ENCODE measurements at regions not wholly inside any gene's neighbourhood (a gene's known extent, or its start where the extent isn't known, plus 50 kb on each side); places are given as distances from the start of the nearest gene placed in this dataset.

DNA sequence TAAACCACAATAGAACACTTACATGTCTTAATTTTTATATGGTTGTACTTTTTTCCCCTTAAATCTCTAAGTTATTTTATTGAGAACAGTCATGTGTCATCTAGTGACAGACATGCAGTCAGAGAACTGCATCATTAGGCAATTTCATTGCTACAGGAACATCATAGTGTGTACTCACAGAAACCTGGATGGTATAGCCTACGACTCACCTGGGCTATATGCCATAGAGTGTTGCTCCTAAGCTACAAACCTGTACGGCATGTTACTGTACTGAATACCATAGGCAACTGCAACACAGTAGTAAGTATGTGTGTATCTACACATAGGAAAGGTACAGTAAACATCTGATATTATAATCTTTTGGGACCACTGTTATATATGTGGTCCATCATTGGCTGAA lies 557.6 kb downstream of the PRKD1 start:
- TF ChIP-seq CTCF (IDR thresholded peaks at IDR 0.05; ENCODE audit: low read length, missing control alignments) = no peak
- H3K4me3 ChIP-seq (replicated peaks; ENCODE audit: low read depth, low read length) = no peak overlapping the region
- no peak for DNase-seq (ENCODE audit: low read depth)

- TF ChIP-seq CTCF (IDR thresholded peaks at IDR 0.05; ENCODE audit: low read length, missing control alignments) = no peak
These were observed 551.4 kb downstream of the PRKD1 start for GRCh38 chr14:29376237-29376636.

GRCh38 chr14:29380826-29381225 lies 546.8 kb downstream of the PRKD1 start:
- DNase-seq (ENCODE audit: low read depth) = no peak
- no peak overlapping the region for H3K4me3 ChIP-seq (replicated peaks; ENCODE audit: low read depth, low read length)
- TF ChIP-seq CTCF (IDR thresholded peaks at IDR 0.05; ENCODE audit: low read length, missing control alignments) = no peak

More at GRCh38 chr14:29376237-29376636, 551.4 kb downstream of the PRKD1 start:
- no peak overlapping the region for H3K4me3 ChIP-seq (replicated peaks; ENCODE audit: low read depth, low read length)
- DNase-seq (ENCODE audit: low read depth) = no peak

DNA sequence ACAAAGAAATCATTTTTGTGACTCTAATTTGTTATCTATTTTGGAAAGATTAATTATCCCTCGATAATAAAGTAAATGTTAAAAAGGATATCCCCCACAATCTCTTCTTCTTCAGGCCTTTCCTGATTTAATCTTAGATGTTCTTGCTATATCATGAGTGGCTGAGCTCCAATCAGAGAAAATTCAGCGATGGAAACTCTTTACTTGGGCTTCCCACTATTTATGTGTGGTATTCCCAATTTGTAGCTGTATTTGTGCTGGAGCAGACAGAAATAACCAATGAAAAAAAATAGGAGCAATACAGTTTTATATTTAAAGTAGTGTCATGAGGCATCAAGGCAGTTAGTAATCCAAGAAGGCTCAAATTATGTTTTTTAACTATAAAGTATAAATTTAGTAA lies 539.1 kb downstream of the PRKD1 start:
- TF ChIP-seq CTCF (IDR thresholded peaks at IDR 0.05; ENCODE audit: low read length, missing control alignments) = no peak
- no peak overlapping the region for H3K4me3 ChIP-seq (replicated peaks; ENCODE audit: low read depth, low read length)
- no peak for DNase-seq (ENCODE audit: low read depth)

GRCh38 chr14:29390081-29390832 lies 537.4 kb downstream of the PRKD1 start:
- TF ChIP-seq CTCF (IDR thresholded peaks at IDR 0.05; ENCODE audit: low read length, missing control alignments) = no peak
- no peak overlapping the region for H3K4me3 ChIP-seq (replicated peaks; ENCODE audit: low read depth, low read length)
- no peak for DNase-seq (ENCODE audit: low read depth)

- H3K4me3 ChIP-seq (replicated peaks; ENCODE audit: low read depth, low read length) = no peak overlapping the region
- no peak for TF ChIP-seq CTCF (IDR thresholded peaks at IDR 0.05; ENCODE audit: low read length, missing control alignments)
- DNase-seq (ENCODE audit: low read depth) = no peak
These were observed 536.4 kb downstream of the PRKD1 start for GRCh38 chr14:29391231-29391630.

DNA sequence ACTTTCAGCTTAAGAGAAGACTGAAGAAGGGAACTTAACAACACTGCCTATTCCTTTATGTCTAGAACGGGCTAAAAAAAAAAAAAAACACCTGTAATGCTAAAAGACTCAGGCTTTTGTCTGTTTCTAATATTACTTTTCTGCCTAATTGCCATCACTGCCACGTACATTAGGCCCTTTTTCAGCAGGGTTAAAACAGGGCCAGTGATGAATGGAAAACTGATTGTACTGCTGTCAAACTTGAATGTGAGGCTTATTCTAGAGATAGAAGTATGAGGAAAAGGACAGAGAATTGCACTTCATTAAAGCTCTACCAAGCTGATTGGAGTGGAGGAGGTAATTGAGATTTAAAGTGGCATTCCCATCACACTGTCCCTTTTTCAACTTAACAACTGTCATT lies 535.8 kb downstream of the PRKD1 start:
- DNase-seq (ENCODE audit: low read depth) = no peak
- H3K4me3 ChIP-seq (replicated peaks; ENCODE audit: low read depth, low read length) = no peak overlapping the region
- no peak for TF ChIP-seq CTCF (IDR thresholded peaks at IDR 0.05; ENCODE audit: low read length, missing control alignments)

Measured in fibroblast of pulmonary artery (primary cell).